HG02884 (cell line): ENCODE measurements at regions not wholly inside any gene's neighbourhood (a gene's known extent, or its start where the extent isn't known, plus 50 kb on each side); places are given as distances from the start of the nearest gene placed in this dataset.

Source experiments
- ATAC-seq: cut with Tn5 transposase; IDR thresholded peaks from one replicate; pipeline ENCODE4 v1.9.1; 2021; ENCODE audit warnings: mild to moderate bottlenecking, moderate library complexity; ENCODE audit not compliant: unreplicated experiment

- ATAC-seq: no peak
These were observed 95.2 kb upstream of the PTER start for GRCh38 chr10:16341637-16342036.

DNA sequence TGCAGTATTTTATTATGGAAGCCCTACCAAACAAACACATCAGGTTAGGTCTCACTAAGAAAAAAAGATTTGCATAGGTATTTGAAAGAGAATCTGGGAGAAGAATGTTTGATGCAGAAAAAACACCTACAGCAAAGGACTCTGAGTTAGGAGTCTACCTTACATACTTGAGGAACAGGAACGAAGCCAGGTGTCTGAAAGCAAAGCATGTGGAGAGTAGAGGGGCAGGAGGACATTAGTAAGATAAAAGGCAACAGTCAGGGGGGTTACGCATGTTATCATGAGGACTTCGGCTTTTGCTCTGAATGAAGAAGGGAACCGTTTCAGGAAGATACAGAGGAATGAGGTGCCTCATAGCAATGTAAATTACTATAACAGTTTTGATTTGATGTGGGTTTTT, 87.9 kb upstream of the PTER start:
- no peak for ATAC-seq

- no peak for ATAC-seq
These were observed 84.7 kb upstream of the PTER start for GRCh38 chr10:16352146-16352545.

DNA sequence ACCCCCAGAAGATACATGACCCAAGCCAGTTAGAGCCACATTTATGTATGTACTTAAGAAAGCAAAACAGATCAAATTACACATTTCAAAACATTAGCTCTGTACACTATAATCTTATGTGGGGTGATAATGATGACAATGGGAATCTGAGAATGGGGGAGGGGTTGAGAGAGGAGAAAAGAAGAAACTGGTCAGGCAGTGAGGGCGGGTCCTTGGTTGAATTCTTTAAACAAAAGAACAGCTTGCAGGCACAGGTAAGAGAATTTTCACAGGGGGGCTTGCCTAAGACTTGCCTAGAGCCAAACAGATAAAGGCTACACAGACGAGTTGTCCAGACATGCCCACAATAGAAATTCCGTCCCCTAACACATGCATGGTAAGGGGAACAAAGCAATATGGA, 76.8 kb upstream of the PTER start:
- no peak for ATAC-seq

GRCh38 chr10:16360425-16360824, 76.4 kb upstream of the PTER start:
- ATAC-seq: no peak

- no peak for ATAC-seq
These were observed 75.7 kb upstream of the PTER start for GRCh38 chr10:16361086-16361485.

GRCh38 chr10:16363741-16364140, 73.1 kb upstream of the PTER start:
- ATAC-seq: no peak

DNA sequence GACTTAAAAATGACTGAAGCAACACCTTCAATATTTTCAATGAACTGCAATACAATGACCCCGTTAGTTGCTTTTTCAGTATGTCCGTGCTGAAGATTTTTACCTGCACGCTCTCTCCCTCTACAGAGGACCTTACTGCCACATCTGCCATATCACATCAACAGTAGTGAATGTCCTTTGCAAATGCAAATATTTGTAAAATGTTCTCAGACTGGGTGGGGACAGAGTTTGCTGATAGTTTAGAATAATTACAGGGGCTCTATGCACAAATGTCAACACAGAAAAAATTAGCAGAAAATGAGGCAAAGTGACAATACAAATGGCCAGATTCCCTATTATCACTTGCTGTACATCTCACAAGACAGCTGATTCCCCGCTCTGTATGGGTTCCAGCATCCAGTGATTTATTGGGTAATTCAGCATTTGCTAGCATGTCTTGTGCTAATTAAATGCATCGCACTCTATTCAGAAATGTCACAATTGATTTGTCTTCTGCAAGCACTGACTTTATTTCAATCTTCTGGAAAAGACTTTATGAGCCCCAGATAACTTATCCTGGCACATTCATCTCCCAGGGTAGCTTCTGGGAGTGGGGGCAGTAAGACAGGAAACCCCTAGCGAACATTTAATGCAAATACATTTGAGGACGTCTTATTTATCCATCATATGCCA, 69.1 kb upstream of the PTER start:
- ATAC-seq: no peak

DNA sequence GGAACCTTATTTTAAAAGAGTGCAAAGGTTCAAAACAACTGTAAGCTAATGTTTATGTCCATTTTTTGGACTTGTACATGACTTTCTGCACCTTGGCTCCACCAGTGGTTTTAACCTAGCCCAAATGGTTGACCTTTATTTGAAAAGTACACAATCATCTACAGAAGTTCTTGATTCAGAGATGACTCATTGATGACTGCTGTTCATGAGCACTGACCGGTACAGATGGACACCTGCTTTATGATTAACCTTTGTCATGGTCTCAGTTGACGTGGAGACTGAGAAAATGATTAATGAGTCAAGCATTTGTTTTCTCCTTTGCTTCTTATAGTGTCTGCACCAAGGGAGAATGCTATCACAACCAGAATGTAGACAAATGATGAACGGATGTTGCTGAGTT, 55.7 kb upstream of the PTER start:
- ATAC-seq: no peak

GRCh38 chr10:16384021-16384420, 52.8 kb upstream of the PTER start:
- ATAC-seq: no peak

- ATAC-seq: no peak
These were observed 50.0 kb upstream of the PTER start for GRCh38 chr10:16386855-16387254.
